GM12891 (cell line): ENCODE measurements at regions not wholly inside any gene's neighbourhood (a gene's known extent, or its start where the extent isn't known, plus 50 kb on each side); places are given as distances from the start of the nearest gene placed in this dataset.
"Not testable (repeated sequence)": the region's sequence is repeated elsewhere in the genome, so short reads cannot be mapped to it uniquely, and the experiment has no call there.

Source experiments
- DNase-seq: peaks from one replicate; pipeline ENCODE4 v3.0.0; 2011; ENCODE audit warnings: low spot score; ENCODE audit not compliant: insufficient read length
- FAIRE-seq: peaks from 2 replicates; lab custom pipeline; 2011; peaks lifted over from hg19 to GRCh38; lab: Jason Lieb, UNC
- PAX5 ChIP-seq: IDR thresholded peaks from 2 replicates; pipeline ENCODE4 v1.6.1; 2011; ENCODE audit warnings: low read length, moderate library complexity, mild to moderate bottlenecking; ENCODE audit not compliant: insufficient read depth, severe bottlenecking
- POLR2A ChIP-seq: IDR thresholded peaks from 2 replicates; pipeline ENCODE4 v1.6.1; 2011; ENCODE audit warnings: low read depth, low read length, control low read depth
- POLR2AphosphoS5 ChIP-seq: IDR thresholded peaks from 2 replicates; pipeline ENCODE4 v1.6.1; 2011; ENCODE audit warnings: low read depth, low read length, control low read depth
- POU2F2 ChIP-seq: IDR thresholded peaks from 2 replicates; pipeline ENCODE4 v1.6.1; 2011; ENCODE audit warnings: low read depth, mild to moderate bottlenecking, control low read depth, low read length, moderate library complexity
- SPI1 ChIP-seq: IDR thresholded peaks from 2 replicates; pipeline ENCODE4 v1.6.1; 2011; ENCODE audit warnings: low read depth, low read length, control low read depth
- TAF1 ChIP-seq: IDR thresholded peaks from 2 replicates; pipeline ENCODE4 v1.6.1; 2011; ENCODE audit warnings: low read depth, low read length, control low read depth

DNA sequence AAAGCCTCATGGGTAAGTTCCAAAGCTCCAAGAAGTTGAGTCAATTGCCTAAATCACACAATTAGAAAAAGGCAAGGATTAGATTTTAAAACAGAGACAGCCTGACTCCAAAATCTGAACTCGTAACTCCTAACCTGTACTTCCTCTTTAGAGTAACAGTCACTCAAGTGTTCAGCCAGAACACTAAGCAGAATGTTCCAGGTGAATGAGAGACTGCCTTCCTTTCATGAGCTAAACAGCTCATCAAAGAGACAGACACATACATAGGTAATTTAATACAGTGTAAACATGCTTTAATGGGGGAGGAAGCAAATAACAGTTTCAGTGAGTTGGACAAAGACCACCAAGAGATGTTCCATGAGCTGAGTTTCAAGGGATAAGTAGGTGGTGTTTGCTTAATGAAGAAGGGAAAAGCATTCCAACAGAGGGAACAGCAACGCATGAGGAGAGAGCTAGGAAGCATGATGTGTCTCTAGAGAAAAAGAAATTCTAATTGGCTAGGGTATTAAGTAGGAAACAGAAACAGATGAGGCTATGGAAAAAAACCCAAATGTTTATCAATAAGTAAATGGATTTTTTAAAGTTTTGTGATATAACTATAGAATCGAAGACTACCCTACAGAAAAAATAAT is 403.9 kb downstream of the MED13L start:
- no peak for TF ChIP-seq POU2F2
- TF ChIP-seq POLR2A = no peak
- TF ChIP-seq TAF1 = no peak
- FAIRE-seq = no peak
- DNase-seq = no peak

- FAIRE-seq = no peak
- no peak for DNase-seq
- TF ChIP-seq POLR2A (no peak), TAF1 (no peak), POLR2AphosphoS5 (no peak), POU2F2 (no peak), SPI1 (no peak), PAX5 (no peak)
Observed at GRCh38 chr12:115872919-115873357, 404.6 kb downstream of the MED13L start.

DNA sequence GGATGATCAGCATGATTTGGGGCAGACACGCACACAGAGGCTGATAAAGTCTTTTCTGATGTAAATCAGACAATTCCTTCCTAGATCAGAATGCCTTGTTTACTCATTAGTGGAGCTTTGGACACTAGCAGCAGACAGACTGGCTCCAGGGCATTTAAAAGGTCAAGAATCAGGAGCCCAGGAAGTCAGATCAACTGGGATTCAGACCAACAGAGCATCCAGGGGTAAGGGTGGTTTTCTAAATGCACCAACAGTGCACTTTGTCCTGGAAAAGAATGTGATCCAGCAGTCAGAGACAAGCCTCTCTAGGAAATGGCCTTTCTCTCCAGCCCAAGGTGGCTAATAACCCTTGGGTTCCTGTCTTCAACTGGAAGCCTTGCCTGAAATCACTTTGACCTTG is 405.3 kb downstream of the MED13L start:
- DNase-seq (no peak), FAIRE-seq (no peak)

DNA sequence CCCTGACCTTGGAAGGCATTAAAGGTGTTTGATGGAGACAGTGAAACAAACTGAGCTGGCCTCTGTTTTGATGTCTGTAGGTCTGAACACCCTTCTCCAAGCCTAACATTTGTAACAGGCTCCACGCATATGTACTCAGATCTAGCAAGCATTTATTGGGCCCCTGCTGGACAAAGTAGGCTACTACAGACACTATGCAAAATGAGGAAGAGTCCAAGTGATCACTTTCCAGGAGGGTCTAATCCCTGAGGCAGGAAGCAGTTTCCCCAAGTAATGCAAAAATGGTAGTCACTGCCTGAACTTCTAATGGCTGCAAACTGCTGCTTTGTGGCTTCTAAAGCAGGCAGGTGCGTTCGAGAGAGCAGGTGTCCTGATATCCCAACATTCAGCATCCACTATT is 405.8 kb downstream of the MED13L start:
- no peak for FAIRE-seq
- DNase-seq = peak; percentile 21

More for the DNA sequence above, 405.3 kb downstream of the MED13L start:
- no peak for TF ChIP-seq POLR2AphosphoS5
- TF ChIP-seq POLR2A = no peak
- no peak for TF ChIP-seq PAX5
- no peak for TF ChIP-seq POU2F2
- no peak for TF ChIP-seq SPI1
- TF ChIP-seq TAF1 = no peak

DNA sequence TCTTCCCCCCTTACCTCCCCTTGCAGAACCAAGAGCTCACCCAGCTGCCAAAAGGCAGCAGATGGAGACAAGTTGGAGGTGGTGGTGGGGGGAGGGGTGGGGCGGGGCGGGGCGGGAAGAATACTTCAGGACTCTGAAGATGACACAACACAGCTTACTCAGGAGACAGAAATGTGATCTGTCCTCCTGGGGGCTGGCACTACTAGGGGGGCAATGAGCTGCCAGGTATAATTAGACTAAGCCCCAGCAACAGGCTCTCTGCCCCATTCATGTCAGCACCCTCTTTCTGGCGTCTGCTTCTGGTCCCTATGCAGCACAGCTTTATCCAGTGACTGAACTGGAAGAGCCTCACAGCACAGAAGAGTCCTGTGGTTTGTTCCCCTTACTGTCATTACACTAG is 407.0 kb downstream of the MED13L start:
- no peak for FAIRE-seq
- DNase-seq = no peak
- TF ChIP-seq POLR2A = no peak
- TF ChIP-seq POLR2AphosphoS5 = no peak
- TF ChIP-seq TAF1 = no peak
- no peak for TF ChIP-seq POU2F2
- no peak for TF ChIP-seq PAX5
- no peak for TF ChIP-seq SPI1

More for the DNA sequence above, 405.8 kb downstream of the MED13L start:
- TF ChIP-seq SPI1 = peak; percentile 56
- TF ChIP-seq PAX5 = no peak
- no peak for TF ChIP-seq POU2F2
- TF ChIP-seq TAF1 = no peak
- no peak for TF ChIP-seq POLR2AphosphoS5

GRCh38 chr12:115870021-115870420 is 407.5 kb downstream of the MED13L start:
- FAIRE-seq = no peak
- TF ChIP-seq SPI1 (no peak), TAF1 (no peak)
- no peak for DNase-seq

GRCh38 chr12:115869604-115870003 is 407.9 kb downstream of the MED13L start:
- TF ChIP-seq POLR2AphosphoS5 = no peak
- no peak for TF ChIP-seq POU2F2
- TF ChIP-seq TAF1 = no peak
- TF ChIP-seq SPI1 = no peak
- no peak for TF ChIP-seq PAX5
- TF ChIP-seq POLR2A = no peak
- DNase-seq = no peak
- no peak for FAIRE-seq

DNA sequence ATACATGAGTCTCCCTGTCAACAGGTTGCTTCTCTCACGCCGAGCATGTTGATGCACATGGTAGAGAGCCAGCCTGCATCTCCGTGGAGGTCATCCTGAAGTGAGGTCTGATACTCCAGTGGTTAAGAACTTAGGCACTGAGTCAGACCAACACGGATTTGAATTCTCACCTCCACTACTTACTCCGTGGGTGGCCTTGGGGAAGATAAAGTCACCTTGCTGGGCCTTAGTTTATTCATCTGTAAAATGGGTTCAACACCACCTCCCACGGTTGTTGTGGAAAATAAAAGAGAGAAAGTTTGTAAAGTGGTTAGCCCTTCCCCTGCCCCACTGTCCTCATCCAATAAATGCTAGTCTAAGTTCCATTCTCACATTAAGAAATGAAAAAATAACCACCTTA is 408.9 kb downstream of the MED13L start:
- TF ChIP-seq POLR2A (no peak), TAF1 (no peak), POLR2AphosphoS5 (no peak), SPI1 (no peak), POU2F2 (no peak), PAX5 (no peak)
- DNase-seq (no peak), FAIRE-seq (no peak)

DNA sequence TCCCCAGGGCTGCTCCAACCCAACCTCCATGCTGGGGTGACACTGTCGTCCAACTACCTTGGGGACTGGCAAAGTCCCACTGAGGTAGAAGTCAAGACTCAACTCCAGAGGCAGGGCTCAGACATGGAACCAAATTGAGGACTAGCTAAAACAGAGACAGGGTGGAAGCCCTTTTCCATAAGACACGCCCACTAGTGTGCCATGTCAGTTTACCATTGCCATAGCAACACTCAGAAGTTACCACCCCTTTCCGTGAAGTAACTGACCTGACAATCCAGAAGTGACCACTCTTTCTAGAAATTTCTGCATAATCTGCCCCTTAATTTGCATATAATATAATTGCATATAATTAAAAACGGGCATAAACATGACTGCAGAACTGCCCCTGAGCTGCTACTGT is 409.6 kb downstream of the MED13L start:
- DNase-seq (no peak), FAIRE-seq (no peak)
- TF ChIP-seq POU2F2 = no peak
- TF ChIP-seq POLR2AphosphoS5 = no peak
- TF ChIP-seq SPI1 = no peak
- TF ChIP-seq PAX5 = no peak
- no peak for TF ChIP-seq POLR2A
- no peak for TF ChIP-seq TAF1

- TF ChIP-seq SPI1 = no peak
- no peak for TF ChIP-seq PAX5
- no peak for TF ChIP-seq POLR2A
- TF ChIP-seq POU2F2 = no peak
- TF ChIP-seq TAF1 = no peak
- TF ChIP-seq POLR2AphosphoS5 = no peak
- DNase-seq (no peak), FAIRE-seq (no peak)
Observed at GRCh38 chr12:115866909-115867525, 410.5 kb downstream of the MED13L start.

DNA sequence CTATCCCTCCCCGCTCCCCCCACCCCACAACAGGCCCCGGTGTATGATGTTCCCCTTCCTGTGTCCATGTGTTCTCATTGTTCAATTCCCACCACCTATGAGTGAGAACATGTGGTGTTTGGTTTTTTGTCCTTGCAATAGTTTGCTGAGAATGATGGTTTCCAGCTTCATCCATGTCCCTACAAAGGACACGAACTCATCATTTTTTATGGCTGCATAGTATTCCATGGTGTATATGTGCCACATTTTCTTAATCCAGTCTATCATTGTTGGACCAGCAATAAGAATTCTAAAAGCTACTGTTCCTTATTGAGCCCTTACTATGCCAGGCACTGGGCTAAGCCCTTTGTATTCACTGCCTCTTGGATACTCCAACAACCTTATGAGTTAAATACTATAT is 411.2 kb downstream of the MED13L start:
- not testable (repeated sequence) for FAIRE-seq, DNase-seq
